GM12891 (cell line): ENCODE measurements at regions not wholly inside any gene's neighbourhood (a gene's known extent, or its start where the extent isn't known, plus 50 kb on each side); places are given as distances from the start of the nearest gene placed in this dataset.

Experiments
- DNase-seq: peaks from one replicate; pipeline ENCODE4 v3.0.0; 2011; ENCODE audit warnings: low spot score; ENCODE audit not compliant: insufficient read length
- FAIRE-seq: peaks from 2 replicates; lab custom pipeline; 2011; peaks lifted over from hg19 to GRCh38; lab: Jason Lieb, UNC
- PAX5 ChIP-seq: IDR thresholded peaks from 2 replicates; pipeline ENCODE4 v1.6.1; 2011; ENCODE audit warnings: low read length, moderate library complexity, mild to moderate bottlenecking; ENCODE audit not compliant: insufficient read depth, severe bottlenecking
- POLR2A ChIP-seq: IDR thresholded peaks from 2 replicates; pipeline ENCODE4 v1.6.1; 2011; ENCODE audit warnings: low read depth, low read length, control low read depth
- POLR2AphosphoS5 ChIP-seq: IDR thresholded peaks from 2 replicates; pipeline ENCODE4 v1.6.1; 2011; ENCODE audit warnings: low read depth, low read length, control low read depth
- POU2F2 ChIP-seq: IDR thresholded peaks from 2 replicates; pipeline ENCODE4 v1.6.1; 2011; ENCODE audit warnings: low read depth, mild to moderate bottlenecking, control low read depth, low read length, moderate library complexity
- SPI1 ChIP-seq: IDR thresholded peaks from 2 replicates; pipeline ENCODE4 v1.6.1; 2011; ENCODE audit warnings: low read depth, low read length, control low read depth
- TAF1 ChIP-seq: IDR thresholded peaks from 2 replicates; pipeline ENCODE4 v1.6.1; 2011; ENCODE audit warnings: low read depth, low read length, control low read depth

- TF ChIP-seq POLR2A (no peak), SPI1 (no peak)
- DNase-seq = no peak
- no peak for FAIRE-seq
These were observed 564.9 kb upstream of the CITED2 start for GRCh38 chr6:139939189-139939979.

GRCh38 chr6:139932671-139933070, 558.2 kb upstream of the CITED2 start:
- DNase-seq (no peak), FAIRE-seq (no peak)
- TF ChIP-seq POU2F2 (no peak), POLR2AphosphoS5 (no peak), TAF1 (no peak), POLR2A (no peak), PAX5 (no peak), SPI1 (no peak)

- no peak for DNase-seq
- TF ChIP-seq TAF1 (no peak), POU2F2 (no peak), PAX5 (no peak), POLR2AphosphoS5 (no peak), SPI1 (no peak), POLR2A (no peak)
These were observed 557.3 kb upstream of the CITED2 start for GRCh38 chr6:139931747-139932146.

GRCh38 chr6:139927742-139928305, 553.4 kb upstream of the CITED2 start:
- DNase-seq = no peak
- TF ChIP-seq POLR2A = no peak
- no peak for TF ChIP-seq TAF1
- TF ChIP-seq PAX5 = no peak
- no peak for TF ChIP-seq SPI1
- no peak for TF ChIP-seq POU2F2
- TF ChIP-seq POLR2AphosphoS5 = no peak
- no peak for FAIRE-seq

More at GRCh38 chr6:139931747-139932146, 557.3 kb upstream of the CITED2 start:
- no peak for FAIRE-seq

- FAIRE-seq = no peak
- DNase-seq = no peak
- no peak for TF ChIP-seq POLR2AphosphoS5
- no peak for TF ChIP-seq POLR2A
- no peak for TF ChIP-seq PAX5
- TF ChIP-seq TAF1 = no peak
- no peak for TF ChIP-seq SPI1
- TF ChIP-seq POU2F2 = no peak
These were observed 552.8 kb upstream of the CITED2 start for GRCh38 chr6:139927236-139927635.

GRCh38 chr6:139926711-139927110, 552.3 kb upstream of the CITED2 start:
- TF ChIP-seq SPI1 = no peak
- TF ChIP-seq TAF1 = no peak
- no peak for TF ChIP-seq POLR2A
- no peak for TF ChIP-seq POLR2AphosphoS5
- no peak for TF ChIP-seq POU2F2
- no peak for TF ChIP-seq PAX5
- DNase-seq = no peak
- no peak for FAIRE-seq

GRCh38 chr6:139925894-139926641, 551.6 kb upstream of the CITED2 start:
- FAIRE-seq (no peak), DNase-seq (no peak)
- TF ChIP-seq POLR2AphosphoS5 (no peak), TAF1 (no peak), PAX5 (no peak), SPI1 (no peak), POU2F2 (no peak), POLR2A (no peak)

- no peak for DNase-seq
- TF ChIP-seq TAF1 (no peak), SPI1 (no peak), PAX5 (no peak), POLR2A (no peak), POU2F2 (no peak), POLR2AphosphoS5 (no peak)
- no peak for FAIRE-seq
These were observed 549.6 kb upstream of the CITED2 start for GRCh38 chr6:139923964-139924475.

GRCh38 chr6:139922236-139922635, 547.8 kb upstream of the CITED2 start:
- FAIRE-seq (no peak), DNase-seq (no peak)
- TF ChIP-seq POLR2A = no peak
- TF ChIP-seq POLR2AphosphoS5 = no peak
- no peak for TF ChIP-seq PAX5
- no peak for TF ChIP-seq TAF1
- no peak for TF ChIP-seq SPI1
- TF ChIP-seq POU2F2 = no peak

- DNase-seq (no peak), FAIRE-seq (no peak)
- TF ChIP-seq POU2F2 = no peak
- no peak for TF ChIP-seq SPI1
- TF ChIP-seq POLR2A = no peak
- no peak for TF ChIP-seq POLR2AphosphoS5
- TF ChIP-seq PAX5 = no peak
- TF ChIP-seq TAF1 = no peak
These were observed 546.3 kb upstream of the CITED2 start for GRCh38 chr6:139920776-139921100.
